OCI-LY7 (cell line): ENCODE measurements at regions not wholly inside any gene's neighbourhood (a gene's known extent, or its start where the extent isn't known, plus 50 kb on each side); places are given as distances from the start of the nearest gene placed in this dataset.

Experiments used
- CTCF ChIP-seq: fragments of 200-600 bp; sonication (generic); conservative IDR thresholded peaks from 2 replicates; pipeline ENCODE4 v1.5.1; 2014; ENCODE audit warnings: mild to moderate bottlenecking, antibody characterized with exemption, low read length, moderate library complexity, mixed read lengths
- EZH2phosphoT487 ChIP-seq: fragments of 200-600 bp; sonication (generic); IDR thresholded peaks from 2 replicates; pipeline ENCODE4 v1.6.1; 2018; ENCODE audit warnings: low read depth, borderline replicate concordance, mild to moderate bottlenecking, mixed run types, antibody characterized with exemption, low read length, moderate library complexity, mixed read lengths

- TF ChIP-seq CTCF (no peak), EZH2phosphoT487 (no peak)
These were observed 200.3 kb upstream of the ID2 start for GRCh38 chr2:8481463-8482009.
